ENCODE measurements at regions not wholly inside any gene's neighbourhood (a gene's known extent, or its start where the extent isn't known, plus 50 kb on each side); places are given as distances from the start of the nearest gene placed in this dataset.
"Not testable (repeated sequence)": the region's sequence is repeated elsewhere in the genome, so short reads cannot be mapped to it uniquely, and the experiment has no call there.

- no peak for DNase-seq
Measured at GRCh38 chr4:33062155-33062806, 2342.1 kb downstream of the PCDH7 start.

GRCh38 chr4:33063241-33063640, 2343.1 kb downstream of the PCDH7 start:
- DNase-seq, result no peak

- no peak for DNase-seq
Measured at GRCh38 chr4:33064238-33064637, 2344.1 kb downstream of the PCDH7 start.

- no peak for DNase-seq
Measured at GRCh38 chr4:33065749-33066148, 2345.6 kb downstream of the PCDH7 start.

GRCh38 chr4:33067221-33067620, 2347.1 kb downstream of the PCDH7 start:
- no peak for DNase-seq

- DNase-seq, result no peak
Measured at GRCh38 chr4:33068539-33068938, 2348.4 kb downstream of the PCDH7 start.

GRCh38 chr4:33071535-33071934, 2351.4 kb downstream of the PCDH7 start:
- DNase-seq, result no peak

GRCh38 chr4:33072298-33073089, 2352.3 kb downstream of the PCDH7 start:
- no peak for DNase-seq

- no peak for DNase-seq
Measured at GRCh38 chr4:33073811-33074210, 2353.6 kb downstream of the PCDH7 start.

GRCh38 chr4:33078145-33078544, 2358.0 kb downstream of the PCDH7 start:
- DNase-seq, result no peak

GRCh38 chr4:33080275-33080674, 2360.1 kb downstream of the PCDH7 start:
- DNase-seq, result no peak

- no peak for DNase-seq
Measured at GRCh38 chr4:33085709-33086108, 2365.5 kb downstream of the PCDH7 start.

GRCh38 chr4:33086331-33086925, 2366.3 kb downstream of the PCDH7 start:
- DNase-seq, result no peak

GRCh38 chr4:33088713-33089112, 2368.5 kb downstream of the PCDH7 start:
- DNase-seq, result no peak

GRCh38 chr4:33090910-33091309, 2370.7 kb downstream of the PCDH7 start:
- no peak for DNase-seq

- DNase-seq, result no peak
Measured at GRCh38 chr4:33091961-33092360, 2371.8 kb downstream of the PCDH7 start.

GRCh38 chr4:33104273-33104672, 2384.1 kb downstream of the PCDH7 start:
- no peak for DNase-seq

- no peak for DNase-seq
Measured at GRCh38 chr4:33107814-33108213, 2387.6 kb downstream of the PCDH7 start.

GRCh38 chr4:33111117-33111516, 2390.9 kb downstream of the PCDH7 start:
- no peak for DNase-seq

- DNase-seq, result no peak
Measured at GRCh38 chr4:33116871-33117270, 2396.7 kb downstream of the PCDH7 start.

GRCh38 chr4:33126002-33126401, 2405.8 kb downstream of the PCDH7 start:
- no peak for DNase-seq

GRCh38 chr4:33130662-33131061, 2410.5 kb downstream of the PCDH7 start:
- DNase-seq, result not testable (repeated sequence)

- DNase-seq, result no peak
Measured at GRCh38 chr4:33133723-33134122, 2413.6 kb downstream of the PCDH7 start.

- DNase-seq, result no peak
Measured at GRCh38 chr4:33134366-33134765, 2414.2 kb downstream of the PCDH7 start.
